Erythroblast (primary cell): ENCODE measurements at regions not wholly inside any gene's neighbourhood (a gene's known extent, or its start where the extent isn't known, plus 50 kb on each side); places are given as distances from the start of the nearest gene placed in this dataset.

ENCODE experiments used
- GATA1 ChIP-seq: IDR thresholded peaks from 2 replicates; pipeline ENCODE4 v1.6.1; 2011; ENCODE audit warnings: low read depth, mild to moderate bottlenecking, control low read depth, low read length, moderate library complexity
- POLR2A ChIP-seq: IDR thresholded peaks from 2 replicates; pipeline ENCODE4 v1.6.1; 2011; ENCODE audit warnings: mild to moderate bottlenecking, low read length

GRCh38 chr15:46278486-46279090, 643.8 kb downstream of the SQOR start:
- TF ChIP-seq POLR2A (no peak), GATA1 (no peak)
